ENCODE measurements at regions not wholly inside any gene's neighbourhood (a gene's known extent, or its start where the extent isn't known, plus 50 kb on each side); places are given as distances from the start of the nearest gene placed in this dataset.
A peak's percentile ranks its signal among the peaks of the same experiment; 100 is the strongest.

DNA sequence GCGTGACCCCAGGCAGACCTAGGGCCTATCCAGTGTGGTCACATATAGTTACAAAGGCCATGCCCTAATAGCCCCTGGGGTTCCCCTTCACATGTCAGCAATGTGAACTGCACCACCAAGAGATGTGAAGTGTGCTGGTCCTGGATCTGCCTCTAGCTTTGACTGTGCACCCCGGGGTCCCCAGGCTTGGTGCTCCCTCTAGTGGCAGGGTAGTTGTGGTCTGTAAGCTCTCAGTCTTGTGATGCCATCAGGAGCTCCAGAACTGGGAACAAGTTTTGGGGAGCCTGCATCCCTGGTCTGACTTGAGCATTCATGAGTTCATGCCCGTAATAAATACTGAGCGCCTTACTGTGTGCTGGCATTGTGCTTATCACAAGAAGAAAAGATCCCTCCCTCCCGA lies 143.4 kb downstream of the DHX35 start:
- TF ChIP-seq, protein P1, sequence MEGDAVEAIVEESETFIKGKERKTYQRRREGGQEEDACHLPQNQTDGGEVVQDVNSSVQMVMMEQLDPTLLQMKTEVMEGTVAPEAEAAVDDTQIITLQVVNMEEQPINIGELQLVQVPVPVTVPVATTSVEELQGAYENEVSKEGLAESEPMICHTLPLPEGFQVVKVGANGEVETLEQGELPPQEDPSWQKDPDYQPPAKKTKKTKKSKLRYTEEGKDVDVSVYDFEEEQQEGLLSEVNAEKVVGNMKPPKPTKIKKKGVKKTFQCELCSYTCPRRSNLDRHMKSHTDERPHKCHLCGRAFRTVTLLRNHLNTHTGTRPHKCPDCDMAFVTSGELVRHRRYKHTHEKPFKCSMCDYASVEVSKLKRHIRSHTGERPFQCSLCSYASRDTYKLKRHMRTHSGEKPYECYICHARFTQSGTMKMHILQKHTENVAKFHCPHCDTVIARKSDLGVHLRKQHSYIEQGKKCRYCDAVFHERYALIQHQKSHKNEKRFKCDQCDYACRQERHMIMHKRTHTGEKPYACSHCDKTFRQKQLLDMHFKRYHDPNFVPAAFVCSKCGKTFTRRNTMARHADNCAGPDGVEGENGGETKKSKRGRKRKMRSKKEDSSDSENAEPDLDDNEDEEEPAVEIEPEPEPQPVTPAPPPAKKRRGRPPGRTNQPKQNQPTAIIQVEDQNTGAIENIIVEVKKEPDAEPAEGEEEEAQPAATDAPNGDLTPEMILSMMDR (conservative IDR thresholded peaks at IDR 0.05; ENCODE audit: control insufficient read depth, insufficient read depth, low read depth, low read length), result no peak
- DNase-seq (ENCODE audit: low read depth), result no peak
- no peak overlapping the region for H3K4me3 ChIP-seq (ENCODE audit: control insufficient read depth, low read depth, low read length)

DNA sequence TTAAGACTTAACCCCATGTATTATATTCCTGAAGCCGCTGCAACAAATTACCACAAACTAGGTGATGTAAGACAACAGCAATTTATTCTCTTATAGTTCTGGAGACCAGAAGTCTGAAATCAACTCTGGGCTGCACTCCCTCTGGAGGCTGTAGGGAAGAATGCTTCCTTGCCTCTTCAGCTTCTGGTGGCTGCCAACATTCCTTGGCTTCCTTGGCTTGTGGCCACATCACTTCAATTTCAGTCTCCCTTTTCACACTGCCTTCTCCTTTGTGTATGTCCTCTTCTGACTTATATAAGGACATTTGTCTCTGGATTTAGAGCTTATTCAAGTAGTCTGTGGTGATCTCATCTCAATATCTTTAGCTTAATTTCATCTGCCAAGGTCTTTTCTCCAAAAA lies 141.6 kb downstream of the DHX35 start:
- no peak overlapping the region for H3K4me3 ChIP-seq (ENCODE audit: control insufficient read depth, low read depth, low read length)
- peak; percentile 23 for DNase-seq (ENCODE audit: low read depth)
- TF ChIP-seq, protein P1 (conservative IDR thresholded peaks at IDR 0.05; ENCODE audit: control insufficient read depth, insufficient read depth, low read depth, low read length), result peak; percentile 23

DNA sequence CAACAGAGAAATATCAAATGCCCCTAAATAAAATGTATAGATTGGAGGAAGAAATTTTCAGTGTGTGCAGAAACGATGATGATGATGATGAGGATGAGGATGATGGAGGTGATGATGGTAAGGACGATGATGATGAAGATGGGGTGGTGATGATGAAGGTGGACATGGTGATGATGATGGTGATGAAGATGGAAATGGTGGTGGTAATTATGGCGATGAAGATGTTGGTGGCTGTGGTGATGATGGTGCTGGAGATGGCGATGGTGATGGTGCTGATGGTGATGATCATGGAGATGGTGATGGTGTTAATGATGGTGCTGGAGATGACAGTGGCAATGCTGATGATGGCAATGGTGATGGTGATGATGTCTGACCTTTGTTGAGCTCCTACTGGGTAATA lies 141.2 kb downstream of the DHX35 start:
- TF ChIP-seq, protein P1 (conservative IDR thresholded peaks at IDR 0.05; ENCODE audit: control insufficient read depth, insufficient read depth, low read depth, low read length), result no peak
- no peak for DNase-seq (ENCODE audit: low read depth)
- no peak overlapping the region for H3K4me3 ChIP-seq (ENCODE audit: control insufficient read depth, low read depth, low read length)

DNA sequence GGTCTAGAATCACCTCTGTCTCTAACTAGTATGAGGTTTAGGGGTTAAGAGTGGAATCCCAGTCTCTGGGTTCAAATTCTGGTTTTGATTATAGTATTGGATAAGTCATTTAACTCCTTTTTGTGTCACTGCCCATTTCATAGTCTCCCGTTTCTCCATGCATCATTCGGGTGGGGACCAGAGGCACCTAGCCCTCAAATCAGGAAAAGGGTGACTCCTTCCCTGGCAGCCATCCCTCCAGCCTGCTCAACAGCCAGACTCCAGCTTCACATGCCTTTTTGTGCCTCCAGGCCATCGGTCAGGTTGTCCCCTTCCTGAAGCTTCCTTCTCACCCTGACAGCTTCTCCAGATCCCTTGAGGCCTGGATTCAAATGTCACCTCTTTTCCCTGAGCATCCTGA lies 139.8 kb downstream of the DHX35 start:
- no peak for DNase-seq (ENCODE audit: low read depth)
- TF ChIP-seq, protein P1 (conservative IDR thresholded peaks at IDR 0.05; ENCODE audit: control insufficient read depth, insufficient read depth, low read depth, low read length), result no peak
- no peak overlapping the region for H3K4me3 ChIP-seq (ENCODE audit: control insufficient read depth, low read depth, low read length)

DNA sequence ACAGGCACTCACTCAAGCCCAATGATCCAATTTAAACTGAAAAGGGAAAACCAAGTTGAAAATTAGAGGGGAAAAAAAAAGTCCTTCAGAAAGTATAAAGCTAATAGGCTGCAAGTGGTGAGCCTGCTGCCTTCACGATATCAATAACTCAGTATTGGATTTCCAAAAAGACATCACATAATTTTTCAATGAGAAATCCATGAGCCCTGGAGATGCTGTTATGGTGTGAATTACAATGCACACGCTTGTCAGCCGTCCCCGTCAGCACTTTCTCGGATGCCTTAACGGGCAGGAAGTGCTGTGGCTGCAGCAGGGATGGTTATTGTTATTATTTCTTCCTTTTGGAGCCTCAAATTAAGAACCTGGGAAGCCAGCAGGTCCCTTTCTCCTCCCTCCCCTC lies 138.5 kb downstream of the DHX35 start:
- no peak for DNase-seq (ENCODE audit: low read depth)
- TF ChIP-seq, protein P1 (conservative IDR thresholded peaks at IDR 0.05; ENCODE audit: control insufficient read depth, insufficient read depth, low read depth, low read length), result no peak
- no peak overlapping the region for H3K4me3 ChIP-seq (ENCODE audit: control insufficient read depth, low read depth, low read length)

DNA sequence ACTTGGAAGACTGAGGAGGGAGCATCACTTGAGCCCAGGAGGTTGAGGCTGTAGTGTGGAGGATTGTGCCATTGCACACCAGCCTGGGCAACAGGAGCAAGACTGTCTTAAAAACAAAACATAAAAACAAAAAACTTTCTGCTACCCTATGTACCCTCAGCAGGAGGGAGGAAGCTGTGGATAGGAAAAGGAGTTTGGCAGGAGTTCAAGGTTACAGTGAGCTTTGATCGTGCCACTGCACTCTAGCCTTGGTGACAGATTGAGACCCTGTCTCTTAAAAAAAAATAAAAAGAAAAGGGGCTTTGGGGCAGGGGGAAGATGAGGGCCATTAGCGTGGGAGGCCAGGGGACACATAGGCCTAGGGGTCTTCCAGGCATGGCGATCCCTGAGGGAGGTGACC lies 135.7 kb downstream of the DHX35 start:
- TF ChIP-seq, protein P1 (conservative IDR thresholded peaks at IDR 0.05; ENCODE audit: control insufficient read depth, insufficient read depth, low read depth, low read length), result no peak
- H3K4me3 ChIP-seq (ENCODE audit: control insufficient read depth, low read depth, low read length), result no peak overlapping the region

DNA sequence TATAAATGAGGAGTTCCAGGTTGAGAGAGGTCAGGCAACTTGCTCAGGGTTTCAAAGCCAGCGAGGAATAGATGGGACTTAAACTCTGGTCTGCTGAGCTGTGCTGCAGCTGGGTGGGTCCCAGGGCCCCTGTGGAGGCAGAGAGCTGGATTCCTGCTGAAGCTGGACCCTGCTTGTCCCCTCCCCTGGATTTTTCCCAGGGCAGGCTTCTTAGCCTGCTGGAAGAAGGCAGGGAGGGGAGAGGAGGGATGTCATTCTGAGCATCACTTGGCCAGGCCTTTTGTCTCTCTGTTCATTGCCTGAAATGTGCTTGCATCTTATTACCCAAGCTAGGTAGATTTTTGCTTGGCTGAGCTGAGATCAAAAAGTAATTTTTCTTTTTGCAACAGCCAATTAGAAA lies 133.7 kb downstream of the DHX35 start:
- H3K4me3 ChIP-seq (ENCODE audit: control insufficient read depth, low read depth, low read length), result no peak overlapping the region
- DNase-seq (ENCODE audit: low read depth), result no peak
- TF ChIP-seq, protein P1 (conservative IDR thresholded peaks at IDR 0.05; ENCODE audit: control insufficient read depth, insufficient read depth, low read depth, low read length), result no peak

More for the DNA sequence above, 135.7 kb downstream of the DHX35 start:
- no peak for DNase-seq (ENCODE audit: low read depth)
